Activated effector memory CD4-positive, alpha-beta T cell treated with Interleukin-2 at 50 U/mL for 16 hours (primary cell): ENCODE measurements at regions not wholly inside any gene's neighbourhood (a gene's known extent, or its start where the extent isn't known, plus 50 kb on each side); places are given as distances from the start of the nearest gene placed in this dataset.
"Not testable (repeated sequence)": the region's sequence is repeated elsewhere in the genome, so short reads cannot be mapped to it uniquely, and the experiment has no call there.

Experiments used
- DNase-seq: peaks from one replicate; pipeline ENCODE4 v3.0.0-alpha.2; 2020

GRCh38 chr11:103812680-103813079, 223.8 kb upstream of the DDI1 start:
- no peak for DNase-seq

- not testable (repeated sequence) for DNase-seq
These were observed 216.1 kb upstream of the DDI1 start for GRCh38 chr11:103820345-103820744.

GRCh38 chr11:103824116-103824515, 212.3 kb upstream of the DDI1 start:
- DNase-seq: no peak

- DNase-seq: no peak
These were observed 211.0 kb upstream of the DDI1 start for GRCh38 chr11:103825469-103825868.

- DNase-seq: no peak
These were observed 209.6 kb upstream of the DDI1 start for GRCh38 chr11:103826856-103827255.

DNA sequence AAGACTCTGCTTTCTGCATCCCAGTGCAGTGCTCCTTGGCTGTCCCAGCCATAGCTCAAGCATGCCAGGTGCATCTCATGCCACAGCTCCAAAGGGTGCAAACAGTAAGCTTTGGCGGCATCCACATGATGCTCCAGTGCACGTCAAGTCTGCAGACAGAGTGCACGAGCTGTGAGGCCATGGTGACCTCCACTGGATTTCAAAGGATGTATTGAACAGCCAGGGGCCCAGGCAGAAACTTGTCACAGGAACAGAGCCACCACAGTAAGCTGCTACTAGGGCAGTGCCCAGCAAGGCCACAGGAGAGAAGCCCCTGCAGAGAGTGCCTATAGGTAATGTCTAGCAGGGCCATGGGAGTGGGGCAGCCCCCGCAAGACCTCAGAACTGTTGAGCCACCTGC, 206.8 kb upstream of the DDI1 start:
- no peak for DNase-seq

GRCh38 chr11:103830205-103830604, 206.2 kb upstream of the DDI1 start:
- DNase-seq: no peak

- DNase-seq: no peak
These were observed 203.7 kb upstream of the DDI1 start for GRCh38 chr11:103832762-103833161.

- no peak for DNase-seq
These were observed 194.2 kb upstream of the DDI1 start for GRCh38 chr11:103842191-103842590.

- no peak for DNase-seq
These were observed 193.6 kb upstream of the DDI1 start for GRCh38 chr11:103842795-103843194.

GRCh38 chr11:103844327-103845215, 191.9 kb upstream of the DDI1 start:
- no peak for DNase-seq

GRCh38 chr11:103845331-103845730, 191.1 kb upstream of the DDI1 start:
- no peak for DNase-seq

DNA sequence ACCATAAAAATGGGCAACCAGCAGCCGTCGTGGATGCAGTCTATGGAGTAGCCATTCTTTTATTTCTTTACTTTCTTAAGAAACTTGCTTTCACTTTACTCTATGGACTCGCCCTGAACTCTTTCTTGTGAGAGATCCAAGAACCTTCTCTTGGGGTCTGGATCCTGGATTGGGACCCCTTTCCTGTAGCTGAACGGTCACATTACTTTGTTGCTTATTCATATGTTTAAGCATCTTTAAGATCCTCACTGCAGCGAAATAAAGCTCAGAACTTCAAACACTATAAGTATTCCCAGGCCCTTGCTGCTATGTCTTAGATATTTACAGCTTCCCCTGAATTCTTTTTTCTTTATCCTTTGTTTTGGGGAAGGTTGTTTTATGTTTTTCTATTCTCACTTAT, 187.8 kb upstream of the DDI1 start:
- DNase-seq: no peak

GRCh38 chr11:103849366-103849765, 187.1 kb upstream of the DDI1 start:
- DNase-seq: no peak

GRCh38 chr11:103850419-103851165, 185.8 kb upstream of the DDI1 start:
- no peak for DNase-seq

- DNase-seq: no peak
These were observed 185.2 kb upstream of the DDI1 start for GRCh38 chr11:103851166-103851651.
